HG03469 (cell line): ENCODE measurements at regions not wholly inside any gene's neighbourhood (a gene's known extent, or its start where the extent isn't known, plus 50 kb on each side); places are given as distances from the start of the nearest gene placed in this dataset.
"Not testable (repeated sequence)": the region's sequence is repeated elsewhere in the genome, so short reads cannot be mapped to it uniquely, and the experiment has no call there.

Experiments
- ATAC-seq: cut with Tn5 transposase; IDR thresholded peaks from one replicate; pipeline ENCODE4 v1.9.1; 2021; ENCODE audit warnings: mild to moderate bottlenecking, moderate library complexity, moderate number of reproducible peaks; ENCODE audit not compliant: unreplicated experiment

DNA sequence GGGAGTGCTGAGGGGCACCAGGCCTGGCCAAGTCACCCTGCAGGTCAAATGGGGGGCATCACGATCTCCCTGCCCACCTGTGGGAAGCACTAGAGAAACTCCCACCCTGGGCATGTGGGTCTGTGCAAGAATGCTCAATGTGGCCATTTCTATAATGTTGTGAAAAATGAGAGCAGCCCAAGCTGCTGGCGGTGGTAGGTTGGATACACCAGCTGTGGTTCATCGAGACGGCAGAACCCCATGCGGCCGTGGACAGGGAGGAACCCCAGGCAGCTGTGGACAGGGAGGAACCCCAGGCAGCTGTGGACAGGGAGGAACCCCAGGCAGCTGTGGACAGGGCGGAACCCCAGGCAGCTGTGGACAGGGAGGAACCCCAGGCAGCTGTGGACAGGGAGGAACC is 129.1 kb downstream of the BRD1 start:
- not testable (repeated sequence) for ATAC-seq

DNA sequence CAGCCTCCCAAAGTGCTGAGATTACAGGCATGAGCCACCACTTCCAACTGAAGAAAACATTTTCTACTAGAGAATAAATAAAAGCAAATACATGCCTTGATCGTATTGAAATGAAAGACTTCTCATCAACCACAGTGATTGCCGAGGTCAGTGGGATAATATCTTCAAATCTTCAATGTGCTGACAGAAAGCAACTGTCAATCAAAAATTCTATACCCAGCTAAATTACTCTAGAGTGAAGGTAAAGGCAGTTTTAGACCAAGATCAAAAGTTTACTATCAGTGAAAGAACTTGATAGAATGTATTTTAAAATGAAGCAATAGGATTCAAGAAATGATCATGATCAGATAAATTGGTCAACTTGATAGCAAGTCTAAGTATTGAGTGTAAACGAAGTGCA is 130.6 kb downstream of the BRD1 start:
- no peak for ATAC-seq

DNA sequence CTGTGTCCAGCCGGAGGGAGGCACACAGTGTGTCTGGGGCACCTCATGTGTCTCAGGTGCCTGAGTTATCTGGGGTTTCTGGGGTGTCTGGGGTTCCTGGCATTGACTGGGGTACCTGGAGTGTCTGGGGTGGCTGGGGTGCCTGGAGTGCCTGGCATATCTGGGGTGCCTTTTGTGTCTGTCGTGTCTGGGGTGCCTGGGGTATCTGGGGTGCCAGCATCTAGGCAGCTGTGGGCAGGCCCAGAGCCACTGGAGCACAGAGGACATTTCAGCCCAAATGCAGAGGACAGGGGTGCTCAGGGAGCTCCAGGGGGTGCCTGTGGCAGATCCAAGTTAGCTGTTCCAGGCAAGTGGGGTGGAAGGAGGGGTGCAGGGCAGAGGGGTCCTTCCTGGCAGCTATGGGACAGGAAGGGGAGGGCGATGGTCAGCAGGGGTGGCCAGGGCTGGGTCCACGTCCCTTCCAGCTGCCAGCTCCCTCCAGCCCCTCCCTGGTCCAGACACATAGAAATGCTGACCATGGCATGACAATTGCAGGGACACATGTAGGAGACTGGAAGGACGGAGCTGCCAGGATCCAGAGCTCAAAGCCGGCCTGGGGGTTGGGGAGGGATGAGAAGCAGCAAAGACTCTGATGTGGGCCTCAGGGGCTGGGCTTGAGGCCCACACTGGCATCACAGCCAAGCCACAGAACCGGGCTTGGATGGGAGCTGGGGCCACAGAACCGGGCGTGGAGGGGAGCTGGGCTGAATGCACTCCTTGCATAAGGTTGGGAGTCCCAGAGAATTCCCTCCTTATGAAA is 133.0 kb downstream of the BRD1 start:
- ATAC-seq: no peak

DNA sequence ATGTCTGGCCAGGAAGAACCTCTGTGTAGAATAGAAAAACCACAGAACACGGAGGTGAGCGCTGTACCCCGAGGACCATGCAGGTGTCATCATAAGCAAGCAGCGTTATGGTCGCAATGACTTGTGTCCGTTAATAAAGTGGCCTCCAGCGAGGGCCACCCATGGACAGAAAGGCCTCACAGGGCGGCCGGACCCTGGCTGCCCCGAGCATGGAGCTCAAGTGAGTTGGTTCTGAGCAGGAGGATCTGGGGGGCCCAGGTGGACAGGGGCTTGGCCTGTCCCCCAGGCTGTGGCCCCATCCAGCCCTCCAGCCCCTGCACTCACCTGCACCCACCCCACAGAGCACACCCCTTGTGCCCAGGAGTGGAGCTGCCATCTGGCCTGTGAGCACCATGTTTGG is 133.8 kb downstream of the BRD1 start:
- no peak for ATAC-seq

DNA sequence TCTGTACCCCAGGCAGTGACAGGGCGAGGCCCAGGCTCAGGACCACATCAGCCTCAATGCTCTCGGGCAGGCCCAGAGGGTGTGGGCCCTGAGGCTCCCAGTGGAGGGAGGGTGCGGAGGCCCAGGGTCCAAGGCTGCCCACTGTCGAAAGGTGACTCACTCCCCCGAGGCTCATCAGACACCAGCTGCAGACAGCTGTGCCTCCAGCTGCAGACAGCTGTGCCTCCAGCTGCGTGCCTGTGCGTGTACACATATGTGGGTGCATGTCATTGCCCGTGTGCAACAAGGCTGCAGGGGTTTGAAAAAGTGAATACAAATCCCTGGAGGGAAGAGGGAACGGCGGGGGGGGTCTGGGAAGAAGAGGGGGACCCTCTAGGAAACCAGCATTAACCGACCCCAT is 134.3 kb downstream of the BRD1 start:
- no peak for ATAC-seq

DNA sequence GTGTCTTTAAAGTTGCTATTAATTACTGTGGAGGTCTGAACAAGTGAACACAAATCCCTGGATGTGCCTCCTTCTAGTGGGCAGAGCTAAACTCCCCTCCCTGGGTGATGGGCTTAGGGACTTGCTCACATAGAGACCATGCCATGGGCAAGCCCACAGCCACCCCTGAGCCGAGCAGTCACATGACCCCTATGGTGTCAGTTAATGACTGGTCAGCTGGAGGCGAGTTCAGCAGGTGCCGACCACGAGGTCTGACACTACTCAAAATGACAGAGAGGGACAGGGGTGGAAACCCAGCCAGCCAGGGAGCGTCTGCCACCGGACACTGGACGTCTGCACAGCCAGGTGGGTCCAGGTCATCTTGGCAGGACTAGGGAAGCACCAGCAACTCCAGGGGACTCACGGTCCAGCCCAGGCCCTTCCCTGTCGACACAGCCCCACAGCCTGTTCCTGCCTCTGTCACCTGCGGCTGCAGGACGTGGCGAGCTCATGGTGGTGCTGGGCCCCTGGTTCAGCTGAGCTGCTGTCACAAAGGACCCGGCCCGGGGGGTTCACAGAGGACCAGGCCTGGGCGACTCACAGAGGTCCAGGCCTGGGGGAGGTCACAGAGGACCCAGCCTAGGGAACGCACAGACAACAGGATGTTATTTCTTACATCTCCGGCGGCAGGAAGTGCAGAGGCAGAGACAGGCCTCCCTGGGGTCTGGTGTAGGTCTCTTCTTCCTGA is 135.0 kb downstream of the BRD1 start:
- ATAC-seq: no peak

DNA sequence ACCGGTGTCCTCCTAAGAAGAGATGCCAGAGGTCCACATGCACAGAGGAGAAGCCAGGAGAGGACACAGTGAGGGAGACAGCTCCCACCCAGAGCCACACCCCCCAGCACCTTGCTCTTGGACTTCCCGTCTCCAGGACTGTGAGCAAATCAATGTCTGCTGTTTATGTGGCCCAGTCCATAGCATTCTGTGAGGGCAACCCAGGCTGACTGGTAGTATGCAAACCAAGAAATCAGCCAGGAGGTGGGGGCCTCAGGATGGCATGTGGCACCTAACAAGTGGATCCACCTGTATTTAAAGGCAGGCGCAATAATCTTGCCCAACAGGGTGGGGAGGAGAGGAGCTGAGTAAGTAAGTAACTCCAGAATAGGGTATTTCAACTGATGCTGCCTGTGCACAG is 136.4 kb downstream of the BRD1 start:
- ATAC-seq: no peak

DNA sequence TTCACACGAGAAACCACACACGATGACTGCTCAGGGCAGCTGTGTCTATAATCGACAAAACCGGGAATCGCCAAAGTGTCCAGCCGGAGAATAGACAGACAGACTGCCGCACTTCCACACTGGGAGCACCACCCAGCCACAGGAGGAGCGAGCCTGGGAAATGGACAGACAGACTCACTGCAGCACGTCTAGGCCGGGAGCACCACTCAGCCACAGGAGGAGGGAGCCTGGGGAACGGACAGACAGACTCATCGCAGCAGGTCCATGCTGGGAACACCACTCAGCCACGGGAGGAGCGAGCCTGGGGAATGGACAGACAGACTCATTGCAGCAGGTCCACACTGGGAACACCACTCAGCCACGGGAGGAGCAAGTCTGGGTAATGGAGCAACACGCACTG is 137.2 kb downstream of the BRD1 start:
- ATAC-seq: no peak

DNA sequence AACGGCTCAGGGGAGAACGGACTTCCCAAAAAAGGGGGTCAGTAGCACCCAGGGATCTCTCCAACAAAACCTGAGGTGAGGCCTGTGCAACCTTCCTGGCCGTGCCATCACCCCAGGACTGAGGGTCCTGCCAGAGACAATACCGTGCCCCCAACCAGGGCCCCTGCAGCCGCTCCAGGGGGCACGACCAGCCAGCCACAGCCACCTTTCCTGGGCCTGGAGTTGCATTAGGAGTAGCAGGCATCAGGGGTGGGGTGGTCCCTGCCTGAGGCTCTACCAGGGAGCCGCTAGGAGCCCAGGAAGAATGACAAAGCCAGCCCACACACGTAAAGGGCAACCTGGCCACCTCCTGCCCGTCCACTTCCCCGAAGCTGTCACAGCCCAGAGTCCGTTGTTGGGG is 137.8 kb downstream of the BRD1 start:
- no peak for ATAC-seq

DNA sequence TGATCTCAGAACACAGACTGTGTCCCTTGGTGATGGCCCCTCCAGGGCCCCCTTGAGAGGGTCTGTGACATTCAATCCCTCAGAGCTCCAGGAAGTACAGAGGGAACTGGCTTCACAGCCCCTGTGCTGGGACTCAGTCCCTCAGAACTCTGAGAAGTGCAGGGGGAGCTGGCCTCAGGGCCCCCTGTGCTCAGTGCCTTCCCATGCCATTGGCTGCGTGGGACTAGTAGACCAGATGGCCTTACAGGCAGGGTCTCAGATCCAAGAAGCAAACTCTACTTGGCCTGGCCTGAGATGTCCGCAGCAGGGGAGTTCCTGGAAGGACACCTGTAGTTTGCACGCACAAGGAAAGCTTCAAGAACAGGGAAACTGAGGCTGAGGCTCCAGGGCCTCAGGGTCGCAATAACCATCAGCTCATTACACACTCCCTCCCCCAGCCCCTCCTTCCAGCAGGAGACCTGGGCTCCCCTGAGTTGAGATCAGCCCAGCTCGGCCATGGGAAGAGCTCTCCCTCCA is 138.4 kb downstream of the BRD1 start:
- ATAC-seq: no peak

DNA sequence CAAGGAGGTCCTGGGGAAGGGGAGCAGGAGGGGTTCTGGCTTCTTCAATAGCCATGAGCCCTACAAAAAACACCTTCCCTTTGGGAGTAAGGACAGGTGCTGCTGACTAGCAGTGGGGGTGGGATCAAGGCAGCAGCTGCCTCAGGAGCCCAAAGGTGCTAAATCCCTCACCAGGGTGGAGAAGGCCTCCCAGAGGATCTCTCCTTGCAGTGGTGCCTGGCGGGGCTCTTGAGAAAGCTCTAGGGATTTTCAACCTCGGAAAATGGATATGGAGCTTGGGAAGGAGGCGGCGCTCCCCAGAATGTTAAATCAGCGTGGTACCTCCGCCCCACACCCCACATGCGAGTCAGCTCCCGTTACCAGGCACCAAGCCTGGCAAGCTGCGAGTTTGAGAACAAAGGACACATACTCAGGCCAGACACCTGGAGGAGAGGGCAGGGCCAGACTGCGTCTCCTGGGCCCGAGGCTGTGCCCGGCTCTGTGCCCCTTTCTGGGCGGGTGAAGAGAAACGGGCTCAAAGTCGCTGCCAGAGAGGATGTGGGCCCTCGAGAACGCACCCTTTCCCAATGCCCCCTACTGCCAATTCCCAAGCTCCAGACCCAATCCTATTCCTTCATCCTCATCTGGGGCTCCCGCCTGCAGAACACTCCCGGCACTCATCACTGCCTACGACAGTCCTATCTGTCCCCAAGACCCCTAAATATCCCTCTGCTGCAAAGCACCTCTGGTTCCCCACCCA is 139.0 kb downstream of the BRD1 start:
- ATAC-seq: no peak

DNA sequence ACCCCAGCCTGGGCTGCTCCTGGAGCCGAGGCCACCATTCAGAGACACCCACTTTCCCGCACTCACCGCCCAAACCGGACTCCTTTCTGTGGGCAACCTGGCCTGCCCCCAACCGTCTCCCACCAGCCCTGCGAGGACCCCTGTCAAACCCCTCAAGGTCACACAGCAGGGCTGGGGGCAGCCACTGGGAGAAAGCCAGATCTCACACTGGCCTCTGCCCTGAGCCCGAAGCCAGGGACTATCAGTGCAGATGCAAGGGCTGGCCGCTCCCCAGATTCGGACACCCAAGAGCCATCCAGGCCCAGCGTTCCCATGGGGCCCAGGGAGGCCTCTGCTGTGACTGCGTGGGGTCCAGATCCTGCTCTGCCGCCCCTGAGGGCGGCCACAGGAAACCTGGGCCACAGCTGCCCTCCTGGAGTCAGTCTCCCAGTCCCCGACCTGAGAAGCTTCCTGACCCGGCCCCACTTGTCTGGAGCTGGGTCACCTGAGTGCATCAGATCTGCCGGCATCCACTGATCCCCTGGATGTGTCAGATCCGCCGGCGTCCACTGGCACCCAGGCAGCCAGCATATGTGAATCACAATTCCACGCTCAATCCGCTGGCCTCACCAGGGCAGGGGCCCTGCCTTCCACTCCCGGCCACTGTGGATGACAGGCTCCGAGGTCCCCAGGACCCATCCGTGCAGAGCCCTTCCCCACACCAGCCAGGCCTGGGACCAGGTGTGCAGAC is 139.7 kb downstream of the BRD1 start:
- no peak for ATAC-seq

DNA sequence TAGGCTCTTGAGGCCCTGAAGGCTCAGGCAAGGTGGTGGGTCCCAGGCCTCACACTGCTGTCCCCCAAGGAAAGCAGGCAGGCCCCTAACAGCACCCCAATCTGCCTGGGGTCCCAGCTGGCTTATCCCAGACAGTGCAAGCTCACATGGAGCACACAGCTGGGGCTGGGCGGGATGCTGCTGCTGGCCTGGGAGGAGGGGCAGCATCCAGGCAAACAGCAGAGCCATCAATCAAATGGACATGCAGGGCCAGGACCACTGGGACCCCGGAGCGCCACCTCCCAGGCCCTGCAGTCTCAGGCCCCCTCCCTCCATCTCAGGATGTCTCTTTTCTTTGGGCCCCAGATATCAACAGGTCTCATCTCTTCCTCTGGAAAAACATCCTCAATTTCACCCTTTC is 140.3 kb downstream of the BRD1 start:
- ATAC-seq: no peak

DNA sequence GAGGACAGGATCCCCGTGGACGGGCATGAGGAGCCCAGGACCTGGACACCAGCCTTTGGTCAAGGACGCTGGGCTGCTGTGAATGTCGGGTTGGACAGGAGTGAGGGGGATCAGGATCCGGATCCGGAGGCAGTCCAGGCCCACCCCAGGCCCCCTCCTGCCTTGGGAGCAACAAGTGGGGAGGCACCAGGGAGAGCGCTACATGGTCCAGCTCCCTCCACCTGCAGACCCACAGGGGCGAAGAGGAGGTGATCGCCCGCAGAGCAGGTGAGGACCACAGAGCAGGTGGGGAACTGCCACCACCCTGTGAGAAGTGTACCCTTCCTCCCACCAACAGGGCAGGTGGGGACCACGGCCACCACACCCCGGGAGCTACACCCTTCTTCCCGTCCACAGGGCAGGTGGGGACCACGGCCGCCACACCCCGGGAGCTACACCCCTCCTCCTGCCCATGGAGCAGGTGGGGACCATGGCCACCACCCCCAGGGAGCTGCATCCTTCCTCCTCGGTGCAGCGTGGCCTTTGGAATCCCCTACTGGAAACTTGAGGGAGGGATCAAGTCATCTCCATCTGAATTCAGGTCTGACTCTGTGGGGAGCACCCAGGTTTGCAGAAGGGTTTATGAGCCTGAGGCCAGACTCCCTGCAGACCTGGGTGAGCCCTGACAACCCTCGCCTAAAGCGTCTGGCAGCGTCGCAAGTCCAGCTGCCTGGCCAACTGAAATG is 141.0 kb downstream of the BRD1 start:
- no peak for ATAC-seq

DNA sequence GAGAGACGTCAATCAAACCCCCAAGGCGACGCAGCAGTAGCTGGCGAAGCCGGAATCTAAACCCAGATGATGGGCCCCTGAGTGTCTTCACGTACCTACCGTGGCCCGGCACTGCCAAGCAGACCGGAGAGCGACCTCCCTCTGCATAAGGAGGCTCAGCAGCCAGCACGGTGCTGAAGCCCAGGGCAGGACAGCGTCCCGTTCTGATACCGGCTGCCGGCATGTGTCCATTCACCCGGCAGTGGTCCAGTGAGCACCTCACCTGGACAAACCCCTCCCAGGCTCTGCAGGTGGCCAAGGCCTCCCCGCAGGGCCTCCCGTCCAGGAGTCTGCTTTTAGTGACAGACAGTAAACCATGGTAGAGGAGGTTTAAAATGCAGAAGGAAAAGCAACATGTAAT is 142.0 kb downstream of the BRD1 start:
- ATAC-seq: no peak

DNA sequence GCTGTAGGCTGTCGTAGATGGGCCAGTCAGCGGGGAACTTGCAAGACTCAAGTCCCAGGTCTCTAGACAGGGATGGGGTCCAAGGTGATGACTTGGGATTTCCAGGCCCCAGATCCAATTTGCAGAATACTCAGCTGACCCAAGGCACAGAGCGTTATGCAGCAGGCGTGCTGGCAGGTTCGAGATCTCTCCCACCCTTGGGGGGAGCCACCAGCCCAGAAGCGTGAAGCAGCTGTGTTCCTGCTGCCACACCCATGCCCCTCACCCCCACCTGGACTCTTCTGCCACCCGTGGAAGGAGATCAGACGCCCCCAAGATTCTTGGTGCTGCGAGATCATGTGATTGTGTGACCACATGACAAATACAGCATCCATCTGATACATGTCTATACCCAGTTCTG is 142.6 kb downstream of the BRD1 start:
- no peak for ATAC-seq

DNA sequence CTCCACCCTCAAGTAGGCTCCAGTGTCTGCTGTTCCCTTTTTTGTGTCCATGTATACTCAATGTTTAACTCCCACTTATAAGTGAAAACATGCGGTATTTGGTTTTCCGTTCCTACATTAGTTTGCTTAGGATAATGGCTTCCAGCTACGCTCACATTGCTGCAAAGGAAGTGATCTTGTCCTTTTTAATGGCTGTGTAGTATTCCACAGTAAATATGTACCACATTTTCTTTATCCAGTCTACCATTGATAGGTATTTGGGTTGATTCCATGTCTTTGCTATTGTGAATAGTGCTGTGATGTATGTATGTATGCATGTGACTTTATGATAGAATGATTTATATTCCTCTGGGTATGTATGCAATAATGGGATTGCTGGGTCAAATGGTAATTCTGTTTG is 144.6 kb downstream of the BRD1 start:
- no peak for ATAC-seq

DNA sequence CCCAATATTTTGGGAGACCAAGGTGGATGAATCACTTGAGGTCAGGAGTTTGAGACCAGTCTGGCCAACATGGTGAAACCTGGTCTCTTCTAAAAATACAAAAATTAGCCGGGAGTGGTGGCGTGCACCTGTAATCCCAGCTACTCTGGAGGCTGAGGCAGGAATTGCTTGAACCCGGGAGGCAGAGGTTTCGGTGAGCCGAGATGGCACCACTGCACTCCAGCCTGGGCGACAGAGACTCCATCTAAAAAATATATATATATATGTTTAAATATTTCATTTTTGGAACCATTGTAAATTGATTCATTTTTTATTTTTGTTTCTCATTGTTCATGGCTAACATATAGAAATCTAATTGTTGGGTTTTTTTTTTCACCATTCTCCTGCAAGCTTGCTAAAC is 146.9 kb downstream of the BRD1 start:
- not testable (repeated sequence) for ATAC-seq

DNA sequence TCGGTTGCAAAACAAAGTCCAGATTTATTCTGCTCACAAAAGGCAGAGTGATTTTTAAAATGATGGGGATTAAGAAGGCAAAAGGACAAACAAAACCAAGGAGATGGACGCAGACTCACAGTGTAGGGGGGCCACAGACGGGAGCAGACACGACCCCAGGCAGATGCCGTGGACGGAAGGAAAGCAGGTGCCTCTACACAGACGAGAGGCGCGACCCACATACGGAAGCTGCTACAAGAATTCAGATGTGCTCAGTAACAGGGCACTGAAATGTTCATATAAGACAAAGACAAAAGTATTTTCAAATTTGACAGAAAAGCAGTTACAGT is 148.9 kb downstream of the BRD1 start:
- ATAC-seq: no peak

DNA sequence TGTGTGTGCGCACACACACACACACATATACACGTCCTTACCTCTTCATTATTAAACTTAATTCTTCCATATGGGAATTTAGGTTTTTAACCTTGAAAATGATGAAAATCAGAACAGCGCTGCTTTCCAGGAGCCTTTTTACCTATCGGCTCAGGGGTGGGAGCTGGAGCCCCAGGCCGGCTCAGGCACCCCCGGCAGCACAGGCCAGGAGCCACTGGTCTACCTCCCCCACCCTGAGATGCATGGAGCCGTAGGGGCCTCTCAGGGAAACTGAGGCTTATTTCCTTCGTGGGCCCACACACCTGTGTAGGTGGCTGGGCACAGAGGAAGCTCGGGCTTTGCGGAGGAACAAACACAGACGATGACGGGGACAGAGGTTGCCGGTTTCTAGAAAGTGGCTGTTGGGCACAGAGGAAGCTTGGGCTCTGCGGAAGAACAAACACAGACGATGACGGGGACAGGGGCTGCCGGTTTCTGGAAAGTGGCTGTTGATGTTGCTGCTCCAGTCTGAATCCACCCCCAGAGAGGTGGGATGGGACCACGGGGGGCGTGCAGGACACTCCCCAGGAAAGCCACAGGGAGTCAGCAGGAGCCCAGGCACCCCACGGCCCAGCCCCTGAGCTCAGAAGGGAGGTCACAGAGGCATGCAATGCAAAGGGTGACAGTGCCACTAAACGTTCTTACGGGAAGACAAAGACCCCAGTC is 149.4 kb downstream of the BRD1 start:
- no peak for ATAC-seq
